NCI-H146 (cell line): ENCODE measurements at regions not wholly inside any gene's neighbourhood (a gene's known extent, or its start where the extent isn't known, plus 50 kb on each side); places are given as distances from the start of the nearest gene placed in this dataset.
"Not testable (repeated sequence)": the region's sequence is repeated elsewhere in the genome, so short reads cannot be mapped to it uniquely, and the experiment has no call there.

Source experiments
- DNase-seq: peaks from one replicate; lab custom pipeline; 2025; lab: John Stamatoyannopoulos, UW

DNA sequence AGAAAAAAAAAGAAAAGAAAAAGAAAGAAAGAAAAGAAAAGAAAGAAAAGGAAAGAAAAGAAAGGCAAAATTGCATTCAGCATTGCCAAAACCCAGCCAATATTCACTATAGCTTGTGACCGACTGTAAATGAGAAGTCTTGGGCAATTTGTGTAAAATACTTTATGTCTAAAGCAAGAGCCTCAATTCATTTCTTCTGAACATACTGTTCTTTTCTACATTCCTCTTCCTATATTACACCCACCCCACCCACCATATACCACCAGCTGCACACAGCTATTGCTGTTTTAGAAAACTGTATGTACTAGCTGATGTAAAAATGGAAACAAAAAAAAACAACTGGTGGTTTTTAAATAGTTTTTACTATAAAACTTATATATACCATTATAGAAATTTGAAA is 156.9 kb upstream of the TTC29 start:
- DNase-seq: no peak

DNA sequence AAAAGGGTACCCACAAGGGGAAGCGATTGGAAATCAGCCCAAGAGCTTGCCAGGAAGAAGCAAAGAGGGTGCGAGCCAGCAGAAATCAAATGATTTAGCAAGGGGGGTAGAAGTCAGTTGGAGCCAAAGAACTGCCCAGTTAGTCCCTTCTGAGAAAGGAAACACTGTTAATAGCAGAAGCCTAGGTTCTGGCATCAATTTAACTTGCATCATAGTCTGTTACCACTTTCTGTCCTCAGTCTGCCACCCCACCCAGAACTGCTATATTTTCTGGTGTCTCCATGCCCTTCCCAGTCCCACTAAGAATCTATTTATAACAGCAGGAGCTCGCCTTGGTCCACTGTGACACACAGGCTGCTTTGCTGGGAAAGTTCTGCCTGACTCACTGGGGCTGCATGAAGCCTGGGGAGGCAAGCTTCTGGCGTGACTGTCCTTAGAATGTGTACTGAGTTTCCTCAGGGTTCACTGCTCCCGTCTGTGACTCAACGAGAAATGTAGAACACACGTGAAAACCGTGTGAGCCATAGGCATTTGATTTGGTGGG is 157.8 kb upstream of the TTC29 start:
- no peak for DNase-seq

GRCh38 chr4:147104768-147105167 is 159.1 kb upstream of the TTC29 start:
- no peak for DNase-seq

DNA sequence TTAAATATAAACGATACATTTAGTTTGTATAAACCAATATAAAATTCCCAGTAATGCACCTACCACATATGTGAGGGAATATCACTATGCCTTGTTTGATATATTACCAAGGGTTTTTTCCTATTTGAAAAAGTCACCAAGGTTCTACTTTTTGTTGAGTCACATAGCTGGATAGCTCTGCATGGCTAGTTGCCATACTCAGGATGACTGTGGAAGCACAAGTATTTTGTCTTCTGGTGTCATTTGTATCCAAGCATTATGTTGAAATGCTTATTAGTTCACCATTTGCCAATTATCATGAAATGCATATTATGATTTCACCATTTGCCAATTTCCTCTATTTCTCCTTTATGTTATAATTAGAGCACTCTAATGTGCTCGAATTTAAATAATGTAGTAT is 162.7 kb upstream of the TTC29 start:
- no peak for DNase-seq

GRCh38 chr4:147109800-147110199 is 164.1 kb upstream of the TTC29 start:
- DNase-seq: no peak

DNA sequence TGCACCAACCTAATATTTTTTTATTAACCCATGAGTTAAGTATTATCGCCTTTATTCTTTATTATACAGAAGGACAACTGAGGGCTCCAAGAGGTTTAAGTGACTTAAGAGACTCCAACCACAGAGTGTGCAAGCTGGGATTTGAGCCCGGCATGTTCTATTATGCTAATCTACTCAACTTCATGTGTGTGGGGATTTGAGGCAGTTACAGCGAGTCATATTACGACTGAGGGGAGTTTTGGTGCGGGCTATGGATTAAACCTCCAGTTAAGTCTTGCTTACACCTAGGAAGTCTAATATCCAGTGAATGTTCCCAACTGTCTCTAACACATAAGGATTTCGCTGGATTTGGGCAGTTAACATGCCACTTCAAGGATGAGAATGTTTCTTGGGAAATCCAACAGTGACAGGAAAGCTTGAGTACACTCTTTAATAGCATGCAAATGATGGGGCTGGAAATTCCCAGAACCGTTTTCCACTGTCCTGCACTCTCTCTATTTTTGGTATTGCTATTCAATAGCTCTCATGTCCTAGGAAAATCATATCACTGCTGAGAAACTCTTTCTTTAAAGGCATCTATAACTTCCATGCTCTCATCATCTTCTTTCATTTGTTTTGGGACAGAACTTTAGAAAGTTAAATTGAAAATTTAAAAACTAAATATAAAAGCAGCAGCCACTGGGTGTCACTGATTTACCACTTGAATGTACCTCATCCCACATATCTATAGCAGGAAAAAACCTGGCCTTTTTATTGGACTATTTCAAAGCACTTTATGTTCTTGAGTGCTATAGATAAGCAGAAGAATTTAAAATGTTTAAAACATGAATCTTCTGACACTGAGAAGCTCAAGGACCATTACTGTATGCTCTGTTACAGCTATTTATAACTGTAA is 165.1 kb upstream of the TTC29 start:
- DNase-seq: no peak

GRCh38 chr4:147112196-147112595 is 166.5 kb upstream of the TTC29 start:
- not testable (repeated sequence) for DNase-seq

DNA sequence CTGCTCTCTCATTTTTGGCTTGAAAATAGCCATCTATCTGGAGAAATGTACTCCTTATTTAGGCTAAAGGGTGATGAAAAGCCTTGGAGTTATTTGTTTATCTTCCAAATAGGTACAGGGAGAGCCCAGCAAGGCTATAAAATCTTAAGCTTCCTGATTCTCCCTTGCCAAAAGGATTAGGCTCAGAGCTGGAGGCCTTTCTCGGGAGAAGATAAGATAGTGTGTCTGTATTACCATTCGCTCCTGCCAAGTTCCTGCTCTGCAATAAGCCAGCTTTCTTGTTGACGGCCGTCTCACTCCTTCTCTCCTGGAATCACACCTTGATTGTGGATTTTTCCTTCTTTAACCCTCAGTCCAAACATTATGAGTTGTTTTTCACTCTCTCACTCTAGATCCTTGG is 171.8 kb upstream of the TTC29 start:
- no peak for DNase-seq

- DNase-seq: no peak
These were observed 172.9 kb upstream of the TTC29 start for GRCh38 chr4:147118528-147118927.

- no peak for DNase-seq
These were observed 177.0 kb upstream of the TTC29 start for GRCh38 chr4:147122685-147123084.

DNA sequence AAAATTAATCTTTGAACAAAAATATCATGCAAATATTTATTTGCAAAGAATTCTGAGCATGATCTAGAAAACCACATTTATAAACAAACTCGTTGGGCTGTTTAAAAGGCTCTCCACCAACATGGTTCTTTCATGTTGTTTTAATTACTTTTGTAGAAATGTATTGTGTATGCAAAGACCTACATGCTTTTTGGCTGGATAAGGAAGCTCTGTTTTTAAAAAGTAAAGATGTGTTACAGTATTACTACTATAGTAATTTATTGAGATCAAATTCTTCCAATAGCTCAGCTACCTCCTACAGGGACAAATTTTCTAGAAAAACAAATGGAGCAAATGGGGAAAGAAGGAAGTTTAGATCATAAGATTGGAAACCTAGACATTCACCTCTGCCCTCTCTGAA is 177.5 kb upstream of the TTC29 start:
- no peak for DNase-seq

DNA sequence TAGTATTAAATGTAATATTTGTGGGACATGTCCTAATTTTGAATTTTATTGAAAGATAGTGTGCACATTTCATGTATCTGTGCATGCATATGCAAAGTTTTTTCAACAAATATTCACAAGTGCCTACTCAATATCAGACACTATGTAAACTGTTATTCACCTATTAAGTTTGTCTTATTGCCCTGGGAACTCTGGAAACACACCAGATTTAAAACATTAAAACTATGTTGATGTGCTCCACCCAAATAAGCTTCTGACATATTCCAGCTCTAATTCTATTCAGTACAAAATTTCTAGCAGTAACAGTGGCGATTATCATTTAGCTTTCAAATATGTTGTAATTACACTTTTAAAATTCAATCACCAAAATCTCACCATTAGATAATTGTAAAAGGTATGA is 183.1 kb upstream of the TTC29 start:
- no peak for DNase-seq

DNA sequence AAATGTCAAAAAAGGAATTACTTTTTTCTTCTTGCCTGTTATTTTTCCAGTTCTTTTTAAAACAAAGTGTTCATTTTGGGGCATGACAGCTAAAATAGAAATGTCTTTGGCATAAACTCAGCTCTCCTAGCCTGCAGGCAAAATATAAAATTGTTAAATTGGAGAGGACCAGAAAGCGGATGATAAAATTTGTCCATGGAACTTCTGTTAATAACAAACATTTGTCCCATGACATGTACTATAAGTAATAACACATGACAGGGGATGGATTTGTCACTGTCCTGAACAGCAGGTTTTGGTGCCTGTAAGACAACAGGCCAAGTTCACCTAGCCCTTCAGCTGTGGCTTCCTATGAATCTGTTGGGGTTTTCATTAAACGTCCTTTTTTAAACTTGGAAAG is 184.0 kb upstream of the TTC29 start:
- DNase-seq: no peak

GRCh38 chr4:147134536-147135210 is 189.0 kb upstream of the TTC29 start:
- DNase-seq: no peak

DNA sequence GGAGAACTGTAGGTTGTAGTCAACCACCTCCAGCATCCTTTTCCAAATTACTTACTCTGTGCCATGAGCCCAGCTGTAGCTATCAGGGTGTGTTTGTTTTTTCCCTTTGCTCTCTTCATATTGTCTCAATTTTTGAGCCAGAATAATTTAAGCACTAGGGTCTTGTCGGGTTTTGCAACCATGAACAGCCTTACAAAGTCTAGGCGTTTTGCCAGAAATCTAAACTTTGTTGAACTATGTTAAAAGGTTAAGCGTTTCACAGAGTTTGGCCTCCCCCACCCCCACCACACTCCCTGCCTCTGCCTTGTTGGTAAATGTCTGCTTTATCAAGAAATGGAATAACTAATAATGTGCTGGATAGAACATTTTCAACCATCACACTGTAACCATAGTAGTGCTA is 190.6 kb upstream of the TTC29 start:
- DNase-seq: no peak

DNA sequence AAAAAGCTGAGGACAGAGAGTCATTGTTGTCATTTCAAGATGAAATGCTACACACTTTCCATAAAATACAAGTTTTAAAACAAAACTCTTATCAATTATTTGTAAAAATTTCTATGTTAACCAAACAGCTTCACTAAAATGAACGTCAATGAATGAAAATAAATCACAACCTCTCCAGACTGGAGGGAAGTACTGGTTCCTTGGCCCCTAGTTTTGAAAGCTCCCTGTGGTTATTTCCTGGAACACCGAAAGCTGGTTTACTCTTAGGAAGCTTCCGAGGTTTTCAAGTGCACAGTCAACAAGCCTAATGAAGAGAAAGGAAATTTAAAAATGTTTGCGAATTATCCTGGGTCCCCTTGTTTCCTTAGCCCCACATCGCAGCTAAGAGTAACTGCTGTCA is 191.1 kb upstream of the TTC29 start:
- DNase-seq: no peak

GRCh38 chr4:147137280-147137679 is 191.6 kb upstream of the TTC29 start:
- DNase-seq: no peak

- no peak for DNase-seq
These were observed 192.5 kb upstream of the TTC29 start for GRCh38 chr4:147138171-147138570.

DNA sequence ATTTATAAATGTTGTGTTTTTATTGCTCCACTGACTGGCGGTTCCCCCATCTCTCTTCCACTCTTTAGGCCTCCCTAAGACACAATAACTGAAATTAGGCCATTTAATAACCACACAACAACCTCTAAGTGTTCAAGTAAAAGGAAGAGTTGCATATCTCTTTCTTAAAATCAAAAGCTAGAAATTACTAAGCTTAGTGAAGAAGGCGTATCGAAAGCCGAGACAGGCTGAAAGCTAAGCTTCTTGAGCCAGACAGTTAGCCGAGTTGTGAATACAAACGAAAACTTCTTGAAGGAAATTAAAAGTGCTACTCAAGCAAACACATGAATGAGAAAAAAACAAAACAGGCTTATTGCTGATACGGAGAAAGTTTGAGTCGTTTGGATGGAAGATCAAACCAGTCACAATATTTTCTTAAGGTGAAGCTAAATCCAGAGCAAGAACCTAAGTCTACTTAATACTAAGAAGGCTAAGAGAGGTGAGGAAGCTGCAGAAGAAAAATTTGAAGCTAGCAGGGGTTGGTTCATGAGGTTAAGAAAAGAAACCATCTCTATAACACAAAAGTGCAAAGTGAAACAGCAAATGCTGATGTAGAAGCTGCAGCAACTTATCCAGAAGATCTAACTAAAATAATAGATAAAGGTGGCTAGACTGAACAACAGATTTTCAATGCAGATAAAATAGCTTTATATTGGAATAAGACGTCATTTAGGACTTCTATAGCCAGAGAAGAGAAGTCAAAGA is 194.0 kb upstream of the TTC29 start:
- DNase-seq: no peak

- no peak for DNase-seq
These were observed 206.1 kb upstream of the TTC29 start for GRCh38 chr4:147151763-147152162.

- no peak for DNase-seq
These were observed 212.4 kb upstream of the TTC29 start for GRCh38 chr4:147157860-147158701.
